ENCODE measurements at regions not wholly inside any gene's neighbourhood (a gene's known extent, or its start where the extent isn't known, plus 50 kb on each side); places are given as distances from the start of the nearest gene placed in this dataset.

DNA sequence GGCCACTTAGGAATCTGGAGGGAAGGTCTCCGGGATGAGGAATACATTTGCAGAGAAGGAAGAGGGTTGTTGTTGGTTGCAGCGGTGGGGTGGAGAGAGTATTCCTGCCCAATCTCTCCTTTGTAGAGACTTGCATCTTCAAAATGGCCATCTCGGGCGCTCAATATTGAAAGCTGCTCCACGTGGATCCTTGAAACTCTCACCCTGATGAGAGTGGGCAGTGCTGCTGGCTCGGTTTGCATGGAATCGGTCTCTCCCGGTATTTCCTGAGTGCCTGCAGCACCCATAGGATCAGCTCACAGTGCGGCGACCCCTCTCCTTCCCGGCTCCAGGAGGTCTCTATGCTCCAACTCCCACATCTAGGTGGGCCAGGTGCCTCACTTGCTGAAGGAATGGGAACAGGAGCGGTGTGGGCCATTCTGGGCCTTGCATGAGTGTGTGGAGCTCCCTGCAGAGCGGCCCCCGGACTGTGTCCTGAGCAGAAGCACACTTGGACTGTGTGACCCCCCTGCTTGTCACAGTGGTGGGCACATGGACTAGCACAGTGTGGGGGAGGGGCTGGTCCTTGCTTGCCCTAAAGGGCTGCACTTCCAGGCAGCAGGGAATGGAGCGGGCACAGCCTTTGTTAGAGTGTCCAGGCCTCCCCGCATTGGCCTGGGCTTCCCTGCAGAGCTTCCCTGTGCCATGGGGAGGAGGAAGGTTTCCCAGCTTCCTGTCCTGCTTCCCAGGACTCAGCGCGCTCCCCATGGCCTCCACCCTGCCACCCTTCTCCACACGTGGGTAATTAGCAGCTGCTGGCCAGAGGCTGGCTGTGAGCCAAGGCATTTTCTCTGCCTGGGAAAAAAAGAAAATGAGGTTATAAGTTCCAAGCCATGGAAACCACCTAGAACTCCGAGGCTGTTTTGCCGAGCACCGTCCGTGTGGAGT is 139.3 kb downstream of the IRF8 start:
- TF ChIP-seq, protein P1, sequence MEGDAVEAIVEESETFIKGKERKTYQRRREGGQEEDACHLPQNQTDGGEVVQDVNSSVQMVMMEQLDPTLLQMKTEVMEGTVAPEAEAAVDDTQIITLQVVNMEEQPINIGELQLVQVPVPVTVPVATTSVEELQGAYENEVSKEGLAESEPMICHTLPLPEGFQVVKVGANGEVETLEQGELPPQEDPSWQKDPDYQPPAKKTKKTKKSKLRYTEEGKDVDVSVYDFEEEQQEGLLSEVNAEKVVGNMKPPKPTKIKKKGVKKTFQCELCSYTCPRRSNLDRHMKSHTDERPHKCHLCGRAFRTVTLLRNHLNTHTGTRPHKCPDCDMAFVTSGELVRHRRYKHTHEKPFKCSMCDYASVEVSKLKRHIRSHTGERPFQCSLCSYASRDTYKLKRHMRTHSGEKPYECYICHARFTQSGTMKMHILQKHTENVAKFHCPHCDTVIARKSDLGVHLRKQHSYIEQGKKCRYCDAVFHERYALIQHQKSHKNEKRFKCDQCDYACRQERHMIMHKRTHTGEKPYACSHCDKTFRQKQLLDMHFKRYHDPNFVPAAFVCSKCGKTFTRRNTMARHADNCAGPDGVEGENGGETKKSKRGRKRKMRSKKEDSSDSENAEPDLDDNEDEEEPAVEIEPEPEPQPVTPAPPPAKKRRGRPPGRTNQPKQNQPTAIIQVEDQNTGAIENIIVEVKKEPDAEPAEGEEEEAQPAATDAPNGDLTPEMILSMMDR (IDR thresholded peaks at IDR 0.05; ENCODE audit: insufficient read depth, missing control alignments) = no peak
- DNase-seq (ENCODE audit: insufficient read length, low spot score) = no peak
- no peak for FAIRE-seq

DNA sequence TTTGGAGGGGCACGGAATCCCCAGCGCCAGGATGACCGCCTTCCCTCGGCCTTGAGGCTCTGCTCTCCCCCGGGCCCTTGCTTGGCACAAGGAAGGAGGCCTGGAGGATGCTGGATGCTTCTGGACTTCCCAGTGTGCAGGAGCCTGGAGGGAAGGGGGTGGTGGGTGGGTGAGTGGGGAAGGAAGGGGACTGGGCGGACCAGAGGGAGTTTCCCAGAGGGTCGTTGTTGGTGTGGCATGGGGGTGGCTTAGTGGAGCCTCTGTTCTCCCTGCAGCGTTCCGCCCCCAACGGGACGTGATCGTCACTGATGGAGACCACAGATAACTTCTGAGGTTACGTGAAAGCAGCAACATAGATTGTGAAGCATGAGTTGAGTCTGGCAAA is 140.0 kb downstream of the IRF8 start:
- DNase-seq (ENCODE audit: insufficient read length, low spot score) = no peak
- TF ChIP-seq, protein P1 (IDR thresholded peaks at IDR 0.05; ENCODE audit: insufficient read depth, missing control alignments) = no peak
- no peak for FAIRE-seq

DNA sequence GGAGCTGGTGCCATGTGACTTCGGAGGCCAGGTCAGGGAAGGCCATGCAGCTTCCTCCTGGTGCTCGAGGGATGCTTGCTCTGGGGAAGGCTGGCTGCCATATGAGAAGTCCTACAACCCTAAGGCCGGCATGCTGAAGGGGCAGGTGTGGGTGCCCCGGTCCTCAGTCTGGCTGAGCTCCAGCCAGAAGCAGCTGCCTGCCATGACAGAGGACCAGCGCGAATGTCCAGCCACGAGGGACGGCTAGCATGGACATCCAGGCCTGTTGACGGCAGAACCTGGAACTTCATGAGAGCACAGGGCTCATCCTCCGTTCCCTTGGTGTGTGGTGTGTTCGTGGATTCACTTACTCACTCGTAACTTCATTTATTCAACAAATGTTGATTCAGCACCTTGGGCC is 140.6 kb downstream of the IRF8 start:
- TF ChIP-seq, protein P1 (IDR thresholded peaks at IDR 0.05; ENCODE audit: insufficient read depth, missing control alignments) = no peak
- DNase-seq (ENCODE audit: insufficient read length, low spot score) (no peak), FAIRE-seq (no peak)

DNA sequence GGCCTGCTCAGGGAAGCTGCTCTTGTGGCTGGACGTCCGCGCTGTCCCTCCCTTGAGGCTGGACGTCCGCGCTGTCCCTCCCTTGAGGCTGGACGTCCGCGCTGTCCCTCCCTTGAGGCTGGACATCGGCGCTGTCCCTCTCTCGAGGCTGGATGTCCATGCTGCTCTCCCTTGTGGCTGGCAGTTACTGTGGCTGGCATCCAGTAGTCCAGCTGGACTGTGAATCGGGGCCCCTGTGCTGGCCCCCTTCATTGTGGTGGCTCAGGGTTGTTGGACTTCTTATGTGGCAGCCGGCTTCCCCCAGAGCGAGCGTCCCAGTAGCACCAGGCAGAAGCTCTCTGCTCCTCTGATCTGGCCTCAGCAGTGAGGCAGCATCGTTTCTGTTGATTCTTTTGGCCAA is 141.5 kb downstream of the IRF8 start:
- FAIRE-seq (no peak), DNase-seq (ENCODE audit: insufficient read length, low spot score) (no peak)
- TF ChIP-seq, protein P1 (IDR thresholded peaks at IDR 0.05; ENCODE audit: insufficient read depth, missing control alignments) = no peak

DNA sequence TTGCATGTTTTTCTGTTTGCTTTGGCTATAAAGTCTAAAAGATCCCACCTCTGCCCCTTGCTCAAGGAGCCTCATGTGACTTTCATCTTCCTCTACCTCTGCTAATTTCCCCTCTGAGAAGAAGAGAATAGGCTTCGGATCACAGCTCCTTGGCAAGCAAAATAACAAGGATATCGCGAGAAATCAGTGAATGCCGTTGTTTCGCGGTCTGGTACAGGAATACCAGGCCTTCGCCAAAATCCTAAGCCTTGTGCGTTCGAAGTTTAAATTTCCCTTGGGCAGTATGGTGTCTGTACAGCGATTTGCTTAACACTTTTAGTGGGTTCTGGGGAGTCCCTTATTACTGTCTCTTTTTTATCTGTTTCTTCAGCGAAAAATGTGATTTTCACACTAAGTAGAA is 142.3 kb downstream of the IRF8 start:
- DNase-seq (ENCODE audit: insufficient read length, low spot score) (no peak), FAIRE-seq (no peak)
- TF ChIP-seq, protein P1 (IDR thresholded peaks at IDR 0.05; ENCODE audit: insufficient read depth, missing control alignments) = no peak

DNA sequence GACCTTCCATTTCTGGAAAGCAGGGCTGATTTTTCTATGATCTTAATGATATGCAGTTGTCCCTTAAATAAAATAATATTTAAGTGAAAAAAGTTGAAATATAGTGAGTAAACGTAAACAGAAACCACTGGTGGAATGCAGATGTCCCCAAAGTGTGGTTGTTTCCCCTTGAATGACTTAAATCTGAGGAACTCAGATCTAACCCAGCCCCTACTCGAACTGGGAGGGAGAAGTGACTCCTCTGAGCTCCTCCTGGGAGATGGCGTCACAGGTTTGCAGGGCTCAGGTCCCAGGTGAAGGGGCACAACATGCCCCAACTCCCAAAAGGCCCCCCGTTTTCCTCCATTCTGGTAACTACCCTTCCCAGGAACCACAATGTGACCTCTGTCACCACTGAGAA is 142.8 kb downstream of the IRF8 start:
- TF ChIP-seq, protein P1 (IDR thresholded peaks at IDR 0.05; ENCODE audit: insufficient read depth, missing control alignments) = no peak

DNA sequence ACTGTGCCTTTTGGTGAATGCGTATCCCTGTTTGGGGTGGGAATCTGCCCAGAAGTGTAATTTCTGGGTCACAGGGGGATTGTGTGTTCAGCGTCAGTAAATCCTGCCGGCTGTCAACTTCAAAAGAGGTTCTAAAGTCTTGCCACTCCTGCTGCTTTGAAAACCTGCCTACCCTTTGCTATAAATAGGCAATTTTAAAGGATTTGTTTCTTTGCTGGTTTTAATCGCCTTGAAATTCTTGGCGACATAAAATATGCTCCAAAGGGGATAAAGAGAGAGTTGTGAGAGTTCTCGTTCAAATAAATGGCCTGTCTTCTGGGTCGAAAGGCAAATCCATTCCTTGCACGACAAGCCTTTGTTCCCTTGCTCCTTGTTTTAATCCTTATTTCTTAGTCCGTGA is 143.4 kb downstream of the IRF8 start:
- TF ChIP-seq, protein P1 (IDR thresholded peaks at IDR 0.05; ENCODE audit: insufficient read depth, missing control alignments) = no peak
- no peak for FAIRE-seq
- DNase-seq (ENCODE audit: insufficient read length, low spot score) = no peak

More for the DNA sequence above, 142.8 kb downstream of the IRF8 start:
- DNase-seq (ENCODE audit: insufficient read length, low spot score) = no peak
- no peak for FAIRE-seq
